Prostate gland (tissue), 2 donors: ENCODE measurements at regions not wholly inside any gene's neighbourhood (a gene's known extent, or its start where the extent isn't known, plus 50 kb on each side); places are given as distances from the start of the nearest gene placed in this dataset.

ENCODE experiments used
- POLR2A ChIP-seq: fragments of 450-650 bp; IDR thresholded peaks from one replicate; pipeline ENCODE4 v1.6.1; 2016; ENCODE audit warnings: antibody characterized with exemption, mild to moderate bottlenecking
- TF ChIP-seq, protein P1 (sequence below), 4 experiments: fragments of 200-600 bp in 2 of 4; fragments of 450-650 bp in 2 of 4; sonication (generic) in 2 of 4; IDR thresholded peaks; 1 replicate in 3 of 4; 2 replicates in 1 of 4; pipeline ENCODE4 v1.5.1; 2016 to 2019; ENCODE audit warnings: antibody characterized with exemption in 4 of 4, mild to moderate bottlenecking in 2 of 4, moderate library complexity in 2 of 4

DNA sequence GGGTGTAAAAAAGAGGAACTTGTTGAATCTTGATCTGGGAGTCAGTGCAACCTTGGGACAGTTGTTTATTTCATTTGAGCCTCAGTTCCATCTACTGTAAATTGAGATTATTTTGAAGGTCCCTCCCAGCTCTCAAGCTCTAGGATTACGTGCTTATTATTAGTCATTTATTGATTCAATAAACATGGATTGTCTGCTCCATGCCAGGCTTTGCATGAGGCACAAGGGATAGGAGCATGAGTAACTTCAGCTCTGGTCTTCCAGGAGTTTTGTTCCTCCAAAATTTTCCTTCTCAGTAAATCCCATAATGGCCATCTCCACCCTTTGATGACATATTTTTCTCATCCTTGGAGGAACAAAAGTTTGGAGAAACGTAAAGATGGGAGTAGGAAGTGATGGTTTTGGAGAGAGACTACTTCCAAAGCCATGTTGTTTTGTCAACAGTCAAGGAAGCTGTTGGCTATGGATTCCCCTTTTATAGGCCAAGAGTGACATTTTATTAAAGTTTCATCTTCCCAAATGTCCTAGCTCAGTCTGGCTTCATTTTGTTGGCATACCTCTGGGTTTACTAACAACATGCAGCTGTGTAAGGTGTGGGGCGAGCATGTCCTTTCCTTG, 244.6 kb downstream of the DMRT2 start:
- TF ChIP-seq POLR2A: no peak
- TF ChIP-seq, protein P1, sequence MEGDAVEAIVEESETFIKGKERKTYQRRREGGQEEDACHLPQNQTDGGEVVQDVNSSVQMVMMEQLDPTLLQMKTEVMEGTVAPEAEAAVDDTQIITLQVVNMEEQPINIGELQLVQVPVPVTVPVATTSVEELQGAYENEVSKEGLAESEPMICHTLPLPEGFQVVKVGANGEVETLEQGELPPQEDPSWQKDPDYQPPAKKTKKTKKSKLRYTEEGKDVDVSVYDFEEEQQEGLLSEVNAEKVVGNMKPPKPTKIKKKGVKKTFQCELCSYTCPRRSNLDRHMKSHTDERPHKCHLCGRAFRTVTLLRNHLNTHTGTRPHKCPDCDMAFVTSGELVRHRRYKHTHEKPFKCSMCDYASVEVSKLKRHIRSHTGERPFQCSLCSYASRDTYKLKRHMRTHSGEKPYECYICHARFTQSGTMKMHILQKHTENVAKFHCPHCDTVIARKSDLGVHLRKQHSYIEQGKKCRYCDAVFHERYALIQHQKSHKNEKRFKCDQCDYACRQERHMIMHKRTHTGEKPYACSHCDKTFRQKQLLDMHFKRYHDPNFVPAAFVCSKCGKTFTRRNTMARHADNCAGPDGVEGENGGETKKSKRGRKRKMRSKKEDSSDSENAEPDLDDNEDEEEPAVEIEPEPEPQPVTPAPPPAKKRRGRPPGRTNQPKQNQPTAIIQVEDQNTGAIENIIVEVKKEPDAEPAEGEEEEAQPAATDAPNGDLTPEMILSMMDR (IDR thresholded peaks at IDR 0.05): no peak
